ENCODE measurements at regions not wholly inside any gene's neighbourhood (a gene's known extent, or its start where the extent isn't known, plus 50 kb on each side); places are given as distances from the start of the nearest gene placed in this dataset.

DNA sequence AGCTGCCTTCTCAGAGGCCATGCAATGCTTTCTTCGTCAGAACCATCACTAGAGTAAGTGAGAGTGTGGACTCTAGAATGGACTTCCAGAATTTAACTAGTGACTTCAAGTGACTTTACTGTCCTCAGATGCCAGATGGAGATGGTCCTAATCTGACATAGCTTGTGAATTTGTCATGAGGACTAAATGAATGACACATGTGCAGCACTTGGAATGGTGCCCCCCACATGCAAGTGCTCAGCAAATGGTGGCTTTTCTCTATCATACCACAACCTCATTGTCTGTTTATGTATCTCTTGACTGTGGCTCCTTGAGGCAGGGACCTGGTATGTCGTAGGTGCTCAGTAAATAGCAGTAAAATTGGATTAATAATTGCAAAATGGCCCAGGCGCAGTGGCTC, 91.6 kb upstream of the STX18 start:
- no peak for TF ChIP-seq POLR2AphosphoS5 (IDR thresholded peaks at IDR 0.05)
- TF ChIP-seq, protein P1, sequence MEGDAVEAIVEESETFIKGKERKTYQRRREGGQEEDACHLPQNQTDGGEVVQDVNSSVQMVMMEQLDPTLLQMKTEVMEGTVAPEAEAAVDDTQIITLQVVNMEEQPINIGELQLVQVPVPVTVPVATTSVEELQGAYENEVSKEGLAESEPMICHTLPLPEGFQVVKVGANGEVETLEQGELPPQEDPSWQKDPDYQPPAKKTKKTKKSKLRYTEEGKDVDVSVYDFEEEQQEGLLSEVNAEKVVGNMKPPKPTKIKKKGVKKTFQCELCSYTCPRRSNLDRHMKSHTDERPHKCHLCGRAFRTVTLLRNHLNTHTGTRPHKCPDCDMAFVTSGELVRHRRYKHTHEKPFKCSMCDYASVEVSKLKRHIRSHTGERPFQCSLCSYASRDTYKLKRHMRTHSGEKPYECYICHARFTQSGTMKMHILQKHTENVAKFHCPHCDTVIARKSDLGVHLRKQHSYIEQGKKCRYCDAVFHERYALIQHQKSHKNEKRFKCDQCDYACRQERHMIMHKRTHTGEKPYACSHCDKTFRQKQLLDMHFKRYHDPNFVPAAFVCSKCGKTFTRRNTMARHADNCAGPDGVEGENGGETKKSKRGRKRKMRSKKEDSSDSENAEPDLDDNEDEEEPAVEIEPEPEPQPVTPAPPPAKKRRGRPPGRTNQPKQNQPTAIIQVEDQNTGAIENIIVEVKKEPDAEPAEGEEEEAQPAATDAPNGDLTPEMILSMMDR (IDR thresholded peaks at IDR 0.05), result no peak

Data from stomach (tissue), 4 donors.